ENCODE measurements at regions not wholly inside any gene's neighbourhood (a gene's known extent, or its start where the extent isn't known, plus 50 kb on each side); places are given as distances from the start of the nearest gene placed in this dataset.

GRCh38 chr10:21087476-21087875 lies 190.4 kb upstream of the NEBL start:
- H3F3A ChIP-seq (ENCODE audit: insufficient read depth, low read length, poor library complexity, severe bottlenecking) = no peaks in the 10 kb centered on the region
- no peaks in the 10 kb centered on the region for H3K27me3 ChIP-seq (ENCODE audit: insufficient read depth, low read depth, low read length)
- no peak overlapping the region for H3K4me3 ChIP-seq (ENCODE audit: low read length)
- no peaks in the 10 kb centered on the region for H4K20me1 ChIP-seq (ENCODE audit: insufficient read depth)
- no peak overlapping the region for H3K4me2 ChIP-seq (ENCODE audit: low read length)
- no peak overlapping the region for H3K27ac ChIP-seq (ENCODE audit: low read length)
- TF ChIP-seq REST (IDR thresholded peaks at IDR 0.05; ENCODE audit: borderline replicate concordance) = no peak
- TF ChIP-seq SMC3 (conservative IDR thresholded peaks at IDR 0.05; ENCODE audit: poor library complexity) = no peak
- no peak for TF ChIP-seq RAD21 (conservative IDR thresholded peaks at IDR 0.05)
- no peak for TF ChIP-seq MXI1 (conservative IDR thresholded peaks at IDR 0.05; ENCODE audit: poor library complexity, severe bottlenecking)
- TF ChIP-seq EZH2 (IDR thresholded peaks at IDR 0.05; ENCODE audit: borderline replicate concordance, insufficient read depth, low read length, poor library complexity, severe bottlenecking) = no peak
- TF ChIP-seq, protein P1, sequence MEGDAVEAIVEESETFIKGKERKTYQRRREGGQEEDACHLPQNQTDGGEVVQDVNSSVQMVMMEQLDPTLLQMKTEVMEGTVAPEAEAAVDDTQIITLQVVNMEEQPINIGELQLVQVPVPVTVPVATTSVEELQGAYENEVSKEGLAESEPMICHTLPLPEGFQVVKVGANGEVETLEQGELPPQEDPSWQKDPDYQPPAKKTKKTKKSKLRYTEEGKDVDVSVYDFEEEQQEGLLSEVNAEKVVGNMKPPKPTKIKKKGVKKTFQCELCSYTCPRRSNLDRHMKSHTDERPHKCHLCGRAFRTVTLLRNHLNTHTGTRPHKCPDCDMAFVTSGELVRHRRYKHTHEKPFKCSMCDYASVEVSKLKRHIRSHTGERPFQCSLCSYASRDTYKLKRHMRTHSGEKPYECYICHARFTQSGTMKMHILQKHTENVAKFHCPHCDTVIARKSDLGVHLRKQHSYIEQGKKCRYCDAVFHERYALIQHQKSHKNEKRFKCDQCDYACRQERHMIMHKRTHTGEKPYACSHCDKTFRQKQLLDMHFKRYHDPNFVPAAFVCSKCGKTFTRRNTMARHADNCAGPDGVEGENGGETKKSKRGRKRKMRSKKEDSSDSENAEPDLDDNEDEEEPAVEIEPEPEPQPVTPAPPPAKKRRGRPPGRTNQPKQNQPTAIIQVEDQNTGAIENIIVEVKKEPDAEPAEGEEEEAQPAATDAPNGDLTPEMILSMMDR (IDR thresholded peaks at IDR 0.05; ENCODE audit: poor library complexity, severe bottlenecking) = no peak
- H3K79me2 ChIP-seq (replicated peaks; ENCODE audit: insufficient read depth, low read length) = no peaks in the 10 kb centered on the region
- no peaks in the 10 kb centered on the region for H3K9me3 ChIP-seq (ENCODE audit: low read length)
- H2AFZ ChIP-seq (ENCODE audit: low read depth, low read length) = no peak overlapping the region
- H3K36me3 ChIP-seq (ENCODE audit: insufficient read depth, low read length) = no peaks in the 10 kb centered on the region
- H3K9me2 ChIP-seq (ENCODE audit: insufficient read depth, low read length) = no peaks in the 10 kb centered on the region
- no peak overlapping the region for H3K9ac ChIP-seq (ENCODE audit: low read length)

DNA sequence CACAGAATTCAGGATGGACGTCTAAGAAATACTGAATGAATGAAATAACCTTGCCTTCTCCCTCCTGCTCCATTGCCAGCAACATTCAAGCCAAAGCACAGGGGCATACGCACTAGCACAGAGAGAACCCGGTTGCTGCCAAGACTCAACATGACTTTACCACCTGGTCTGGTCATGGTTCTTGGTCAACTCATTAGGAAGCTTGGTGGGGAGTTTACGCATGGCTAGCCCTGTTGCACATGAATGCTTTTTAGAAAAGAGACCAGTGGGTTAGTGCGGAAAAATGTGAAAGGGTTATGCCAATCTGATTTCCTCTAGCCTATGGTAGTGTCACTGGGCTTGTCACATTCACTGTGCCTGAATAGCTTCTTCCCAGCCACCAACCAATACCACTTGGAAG lies 187.6 kb upstream of the NEBL start:
- TF ChIP-seq POLR2AphosphoS5 (IDR thresholded peaks at IDR 0.05) (no peak), RAD21 (conservative IDR thresholded peaks at IDR 0.05) (no peak), SMC3 (conservative IDR thresholded peaks at IDR 0.05; ENCODE audit: poor library complexity) (no peak)
- Histone ChIP-seq H3K36me3 (ENCODE audit: insufficient read depth, low read length) (no peaks in the 10 kb centered on the region), H3K27ac (ENCODE audit: low read length) (no peak overlapping the region)

GRCh38 chr10:21083861-21084260 lies 186.8 kb upstream of the NEBL start:
- Histone ChIP-seq H3K4me2 (ENCODE audit: low read length) (no peak overlapping the region), H3K4me3 (ENCODE audit: low read length) (no peak overlapping the region), H3K27me3 (ENCODE audit: insufficient read depth, low read depth, low read length) (no peaks in the 10 kb centered on the region), H3K9ac (ENCODE audit: low read length) (no peak overlapping the region), H3K9me3 (ENCODE audit: low read length) (no peaks in the 10 kb centered on the region), H3K27ac (ENCODE audit: low read length) (no peak overlapping the region), H3K79me2 (replicated peaks; ENCODE audit: insufficient read depth, low read length) (no peaks in the 10 kb centered on the region), H3K9me2 (ENCODE audit: insufficient read depth, low read length) (no peaks in the 10 kb centered on the region), H4K20me1 (ENCODE audit: insufficient read depth) (no peaks in the 10 kb centered on the region), H3F3A (ENCODE audit: insufficient read depth, low read length, poor library complexity, severe bottlenecking) (no peaks in the 10 kb centered on the region), H3K36me3 (ENCODE audit: insufficient read depth, low read length) (no peaks in the 10 kb centered on the region), H2AFZ (ENCODE audit: low read depth, low read length) (no peak overlapping the region)
- TF ChIP-seq MXI1 (conservative IDR thresholded peaks at IDR 0.05; ENCODE audit: poor library complexity, severe bottlenecking) (no peak), RAD21 (conservative IDR thresholded peaks at IDR 0.05) (no peak), SMC3 (conservative IDR thresholded peaks at IDR 0.05; ENCODE audit: poor library complexity) (no peak), EP300 (conservative IDR thresholded peaks at IDR 0.05; ENCODE audit: poor library complexity, severe bottlenecking) (no peak), POLR2AphosphoS5 (IDR thresholded peaks at IDR 0.05) (no peak), REST (IDR thresholded peaks at IDR 0.05; ENCODE audit: borderline replicate concordance) (no peak), TAF1 (IDR thresholded peaks at IDR 0.05; ENCODE audit: low read depth) (no peak)
- TF ChIP-seq, protein P1 (IDR thresholded peaks at IDR 0.05; ENCODE audit: poor library complexity, severe bottlenecking) = no peak

More for the DNA sequence above, 187.6 kb upstream of the NEBL start:
- Histone ChIP-seq H3K4me2 (ENCODE audit: low read length) (no peak overlapping the region), H3K27me3 (ENCODE audit: insufficient read depth, low read depth, low read length) (no peaks in the 10 kb centered on the region), H3F3A (ENCODE audit: insufficient read depth, low read length, poor library complexity, severe bottlenecking) (no peaks in the 10 kb centered on the region), H3K4me3 (ENCODE audit: low read length) (no peak overlapping the region), H3K79me2 (replicated peaks; ENCODE audit: insufficient read depth, low read length) (no peaks in the 10 kb centered on the region), H3K9me3 (ENCODE audit: low read length) (no peaks in the 10 kb centered on the region), H3K9me2 (ENCODE audit: insufficient read depth, low read length) (no peaks in the 10 kb centered on the region), H2AFZ (ENCODE audit: low read depth, low read length) (no peak overlapping the region), H4K20me1 (ENCODE audit: insufficient read depth) (no peaks in the 10 kb centered on the region), H3K9ac (ENCODE audit: low read length) (no peak overlapping the region)
